ENCODE measurements at regions not wholly inside any gene's neighbourhood (a gene's known extent, or its start where the extent isn't known, plus 50 kb on each side); places are given as distances from the start of the nearest gene placed in this dataset.

- Histone ChIP-seq H4K91ac (ENCODE audit: insufficient read depth, low read depth, low read length) (no peak overlapping the region), H2BK5ac (ENCODE audit: low read depth, low read length, poor library complexity, severe bottlenecking) (no peak overlapping the region), H2BK20ac (ENCODE audit: low read depth, low read length) (no peak overlapping the region), H3K4me3 (ENCODE audit: insufficient read depth, low read depth, low read length) (no peak overlapping the region), H3K56ac (ENCODE audit: extremely low read depth, insufficient read depth, low read length) (no peak overlapping the region), H3K4me1 (ENCODE audit: control insufficient read depth, insufficient read depth, low read length) (no peaks in the 10 kb centered on the region), H3K9ac (ENCODE audit: low read depth, low read length) (no peak overlapping the region), H3K9me3 (ENCODE audit: control insufficient read depth, insufficient read depth, low read length) (peaks cover 53% of the 10 kb centered on the region), H2AK9ac (replicated peaks; ENCODE audit: low read depth, low read length, poor library complexity) (no peak overlapping the region), H3K79me1 (ENCODE audit: low read depth in 1 of 2, low read length in 2 of 2) (no peaks in the 10 kb centered on the region), H3K9me1 (ENCODE audit: insufficient read depth, low read length) (no peaks in the 10 kb centered on the region), H3K4me2 (ENCODE audit: low read depth, low read length) (no peak overlapping the region), H2AFZ (replicated peaks; ENCODE audit: low read length, poor library complexity) (no peak overlapping the region), H3K27ac (ENCODE audit: insufficient read depth, low read length) (no peak overlapping the region), H3K4ac (ENCODE audit: low read depth, low read length) (no peak overlapping the region), H2AK5ac (ENCODE audit: low read depth, low read length) (no peak overlapping the region), H4K20me1 (ENCODE audit: insufficient read depth, low read length) (no peaks in the 10 kb centered on the region), H3K14ac (replicated peaks; ENCODE audit: low read depth, low read length) (no peak overlapping the region), H4K5ac (ENCODE audit: low read depth, low read length) (no peak overlapping the region), H3K23ac (ENCODE audit: low read depth, low read length) (no peak overlapping the region), H3K36me3 (ENCODE audit: control insufficient read depth, insufficient read depth, low read length) (no peaks in the 10 kb centered on the region), H2BK120ac (ENCODE audit: low read depth, low read length) (no peak overlapping the region), H4K8ac (ENCODE audit: low read depth in 2 of 2, low read length in 2 of 2) (no peak overlapping the region), H3K27me3 (ENCODE audit: control insufficient read depth, insufficient read depth, low read length) (no peaks in the 10 kb centered on the region), H3K18ac (ENCODE audit: low read depth, low read length) (no peak overlapping the region), H2BK15ac (ENCODE audit: low read depth, low read length) (no peak overlapping the region)
- ChIA-PET POLR2A (ENCODE audit: unreplicated experiment) (no interaction called here), CTCF (no interaction called here)
- DNase-seq: no peak
- dilution Hi-C loops (cut with HindIII; ENCODE audit: low sequenced_read_pairs, unreplicated experiment) (no loop called here), intact Hi-C loops (cut with micrococcal nuclease) (no loop called here), in situ Hi-C loops (cut with MboI; ENCODE audit: low sequenced_read_pairs) (no loop called here)
- 44 to 100% methylated on average over 2 to 6 of the region's 8 CpGs for WGBS, 2 experiments (ENCODE audit: extremely low coverage in 2 of 2, insufficient read length in 1 of 2)
- no TSS peak for BruUV-seq (replicated peaks)
- TF ChIP-seq USF2 (IDR thresholded peaks at IDR 0.05; ENCODE audit: low read depth, low read length) (no peak), RCOR1 (IDR thresholded peaks at IDR 0.05; ENCODE audit: insufficient replicate concordance, low read length) (no peak), ELK1 (IDR thresholded peaks at IDR 0.05; ENCODE audit: borderline replicate concordance, low read depth, low read length) (no peak), RAD21 (IDR thresholded peaks at IDR 0.05; ENCODE audit: low read length) (no peak), CHD1 (IDR thresholded peaks at IDR 0.05; ENCODE audit: low read depth, low read length) (no peak), BHLHE40 (IDR thresholded peaks at IDR 0.05; ENCODE audit: low read depth, low read length) (no peak), POLR2A (IDR thresholded peaks at IDR 0.05; ENCODE audit: low read depth, low read length) (no peak), MXI1 (IDR thresholded peaks at IDR 0.05; ENCODE audit: borderline replicate concordance, low read depth, low read length) (no peak), MAFK (IDR thresholded peaks at IDR 0.05; ENCODE audit: low read depth, low read length) (no peak), CTCF (conservative IDR thresholded peaks at IDR 0.05; ENCODE audit: low read depth, low read length) (no peak), FOS (IDR thresholded peaks at IDR 0.05; ENCODE audit: low read depth, low read length) (no peak)
- ATAC-seq (ENCODE audit: low read depth): no peak
These were observed 567.6 kb downstream of the BRD1 start for GRCh38 chr22:49259839-49260615.

Measured in IMR-90 (cell line).